Breast epithelium (tissue), 3 donors: ENCODE measurements at regions not wholly inside any gene's neighbourhood (a gene's known extent, or its start where the extent isn't known, plus 50 kb on each side); places are given as distances from the start of the nearest gene placed in this dataset.

Source experiments
- CTCF ChIP-seq, 3 donors: fragments of 450-650 bp; IDR thresholded peaks; one replicate each; pipeline ENCODE4 v1.5.1; 2016 to 2017; ENCODE audit warnings: antibody characterized with exemption in 3 of 3, mild to moderate bottlenecking in 3 of 3, moderate library complexity in 3 of 3
- POLR2A ChIP-seq: fragments of 450-650 bp; IDR thresholded peaks from one replicate; pipeline ENCODE4 v1.6.1; 2016; ENCODE audit warnings: antibody characterized with exemption, mild to moderate bottlenecking, moderate library complexity

GRCh38 chr2:176895158-176895557 lies 317.4 kb upstream of the HNRNPA3 start:
- TF ChIP-seq CTCF (IDR thresholded peaks at IDR 0.05) = no peak
- no peak for TF ChIP-seq POLR2A
